Colonic mucosa (tissue), 4 donors: ENCODE measurements at regions not wholly inside any gene's neighbourhood (a gene's known extent, or its start where the extent isn't known, plus 50 kb on each side); places are given as distances from the start of the nearest gene placed in this dataset.

Experiments
- DNase-seq: peaks from one replicate; pipeline ENCODE4 v3.0.0-alpha.2; 2020
- H3K27ac ChIP-seq: fragments of 200-600 bp; one replicate; pipeline ENCODE4 v1.8.0; 2021
- H3K27me3 ChIP-seq: fragments of 200-600 bp; one replicate; pipeline ENCODE4 v1.8.0; 2021
- H3K36me3 ChIP-seq: fragments of 200-600 bp; one replicate; pipeline ENCODE4 v1.8.0; 2021
- H3K4me1 ChIP-seq: fragments of 200-600 bp; one replicate; pipeline ENCODE4 v1.8.0; 2021; ENCODE audit warnings: mild to moderate bottlenecking
- H3K4me3 ChIP-seq: fragments of 200-600 bp; one replicate; pipeline ENCODE4 v1.8.0; 2021
- H3K9ac ChIP-seq, 2 donors: one replicate each; pipeline ENCODE4 v1.7.0; 2013; ENCODE audit warnings: control low read depth in 2 of 2, low read depth in 2 of 2, low read length in 2 of 2
- H3K9me3 ChIP-seq: fragments of 200-600 bp; one replicate; pipeline ENCODE4 v1.8.0; 2021
- CTCF ChIP-seq: fragments of 200-600 bp; IDR thresholded peaks from one replicate; pipeline ENCODE4 v1.8.0; 2022; ENCODE audit warnings: antibody characterized with exemption, mild to moderate bottlenecking
- intact Hi-C: fragments of 100-400 bp; cut with DNase I; formaldehyde crosslinking; loops from one replicate; pipeline ENCODE4 v1.14.1; 2022
- donor health status: healthy.
- donor health status: DM: no; HTN: no; CAD: no.
- donor health status: DM: no; HTN: no; CAD: no.

- DNase-seq = no peak
- no peak overlapping the region for H3K27ac ChIP-seq
Measured at GRCh38 chr5:89315286-89316100, 432.5 kb upstream of the MEF2C start.

GRCh38 chr5:89313804-89314588 is 431.0 kb upstream of the MEF2C start:
- TF ChIP-seq CTCF = no peak
- no peaks in the 10 kb centered on the region for H3K9me3 ChIP-seq
- no peak overlapping the region for H3K27ac ChIP-seq
- no peaks in the 10 kb centered on the region for H3K27me3 ChIP-seq
- no peaks in the 10 kb centered on the region for H3K36me3 ChIP-seq
- H3K4me1 ChIP-seq = no peaks in the 10 kb centered on the region
- H3K9ac ChIP-seq = no peak overlapping the region
- DNase-seq = no peak
- intact Hi-C loops = no loop called here
- no peak overlapping the region for H3K4me3 ChIP-seq

More at GRCh38 chr5:89315286-89316100, 432.5 kb upstream of the MEF2C start:
- Histone ChIP-seq H3K36me3 (no peaks in the 10 kb centered on the region), H3K9ac (no peak overlapping the region), H3K4me1 (no peaks in the 10 kb centered on the region), H3K9me3 (no peaks in the 10 kb centered on the region), H3K4me3 (no peak overlapping the region), H3K27me3 (no peaks in the 10 kb centered on the region)
- intact Hi-C loops = no loop called here
- TF ChIP-seq CTCF = no peak

GRCh38 chr5:89313044-89313443 is 430.1 kb upstream of the MEF2C start:
- no peak for TF ChIP-seq CTCF
- intact Hi-C loops = no loop called here
- no peak overlapping the region for H3K27ac ChIP-seq
- no peaks in the 10 kb centered on the region for H3K4me1 ChIP-seq
- no peak overlapping the region for H3K9ac ChIP-seq
- no peaks in the 10 kb centered on the region for H3K36me3 ChIP-seq
- H3K27me3 ChIP-seq = no peaks in the 10 kb centered on the region
- no peaks in the 10 kb centered on the region for H3K9me3 ChIP-seq
- no peak for DNase-seq
- no peak overlapping the region for H3K4me3 ChIP-seq

- no peak for DNase-seq
- no peaks in the 10 kb centered on the region for H3K4me1 ChIP-seq
- no peak for TF ChIP-seq CTCF
- no peak overlapping the region for H3K4me3 ChIP-seq
- no peaks in the 10 kb centered on the region for H3K27me3 ChIP-seq
- no peaks in the 10 kb centered on the region for H3K9me3 ChIP-seq
- H3K27ac ChIP-seq = no peak overlapping the region
- intact Hi-C loops = no loop called here
- H3K9ac ChIP-seq = no peak overlapping the region
- no peaks in the 10 kb centered on the region for H3K36me3 ChIP-seq
Measured at GRCh38 chr5:89309268-89309667, 426.3 kb upstream of the MEF2C start.

GRCh38 chr5:89308606-89309040 is 425.6 kb upstream of the MEF2C start:
- DNase-seq = no peak
- intact Hi-C loops = no loop called here
- Histone ChIP-seq H3K36me3 (no peaks in the 10 kb centered on the region), H3K4me3 (no peak overlapping the region), H3K27me3 (no peaks in the 10 kb centered on the region), H3K27ac (no peak overlapping the region), H3K9me3 (no peaks in the 10 kb centered on the region), H3K4me1 (no peaks in the 10 kb centered on the region), H3K9ac (no peak overlapping the region)
- no peak for TF ChIP-seq CTCF
